Subcutaneous abdominal adipose tissue (tissue), 5 donors: ENCODE measurements at regions not wholly inside any gene's neighbourhood (a gene's known extent, or its start where the extent isn't known, plus 50 kb on each side); places are given as distances from the start of the nearest gene placed in this dataset.

Experiments
- H3K27ac ChIP-seq: one replicate; pipeline ENCODE4 v1.7.0; 2013; ENCODE audit warnings: low read depth, mild to moderate bottlenecking, inconsistent platforms, low read length, moderate library complexity
- H3K27me3 ChIP-seq, 5 donors: one replicate each; pipeline ENCODE4 v1.7.0; 2013; ENCODE audit warnings: low read length in 5 of 5, inconsistent platforms in 1 of 5; ENCODE audit not compliant: control insufficient read depth in 5 of 5, insufficient read depth in 4 of 5
- H3K36me3 ChIP-seq, 5 donors: one replicate each; pipeline ENCODE4 v1.7.0; 2013; ENCODE audit warnings: low read length in 5 of 5; ENCODE audit not compliant: control insufficient read depth in 5 of 5, insufficient read depth in 5 of 5
- H3K4me1 ChIP-seq, 5 donors: one replicate each; pipeline ENCODE4 v1.7.0; 2013; ENCODE audit warnings: low read length in 5 of 5, mild to moderate bottlenecking in 3 of 5, moderate library complexity in 1 of 5; ENCODE audit not compliant: control insufficient read depth in 5 of 5, insufficient read depth in 5 of 5
- H3K4me3 ChIP-seq, 5 donors: one replicate each; pipeline ENCODE4 v1.7.0; 2013; ENCODE audit warnings: low read length in 5 of 5, low read depth in 1 of 5
- H3K9ac ChIP-seq, 5 donors: one replicate each; pipeline ENCODE4 v1.7.0; 2013; ENCODE audit warnings: low read length in 5 of 5, mild to moderate bottlenecking in 4 of 5, moderate library complexity in 3 of 5
- H3K9me3 ChIP-seq, 5 donors: one replicate each; pipeline ENCODE4 v1.7.0; 2013; ENCODE audit warnings: low read length in 5 of 5; ENCODE audit not compliant: control insufficient read depth in 5 of 5
- donor health status: healthy.
- donor health status: healthy.
- donor health status: healthy.
- donor health status: healthy.
- donor health status: healthy.

DNA sequence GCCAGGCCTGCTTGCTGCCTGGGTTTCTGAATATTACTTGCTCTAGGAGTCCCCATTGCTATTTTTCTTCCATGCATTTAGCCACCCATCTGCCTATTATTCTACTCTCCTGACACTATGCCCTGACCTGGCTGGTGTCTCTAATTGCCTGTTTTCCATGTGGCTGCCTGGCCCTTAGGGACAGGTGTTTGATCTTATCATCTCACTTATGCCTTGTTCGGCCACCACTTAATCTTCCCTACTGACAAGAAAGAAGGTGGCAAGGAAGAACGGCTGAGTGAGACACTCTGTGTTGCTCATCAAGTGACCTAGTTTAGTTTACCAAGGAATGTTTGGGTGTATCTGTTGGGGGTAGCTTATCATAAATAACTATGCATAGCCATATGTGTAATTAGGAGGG is 50.4 kb upstream of the RAPH1 start:
- no peaks in the 10 kb centered on the region for H3K27me3 ChIP-seq
- no peaks in the 10 kb centered on the region for H3K36me3 ChIP-seq
- H3K4me1 ChIP-seq, result no peaks in the 10 kb centered on the region
- no peak overlapping the region for H3K27ac ChIP-seq
- no peak overlapping the region for H3K9ac ChIP-seq
- no peaks in the 10 kb centered on the region for H3K9me3 ChIP-seq
- no peak overlapping the region for H3K4me3 ChIP-seq

DNA sequence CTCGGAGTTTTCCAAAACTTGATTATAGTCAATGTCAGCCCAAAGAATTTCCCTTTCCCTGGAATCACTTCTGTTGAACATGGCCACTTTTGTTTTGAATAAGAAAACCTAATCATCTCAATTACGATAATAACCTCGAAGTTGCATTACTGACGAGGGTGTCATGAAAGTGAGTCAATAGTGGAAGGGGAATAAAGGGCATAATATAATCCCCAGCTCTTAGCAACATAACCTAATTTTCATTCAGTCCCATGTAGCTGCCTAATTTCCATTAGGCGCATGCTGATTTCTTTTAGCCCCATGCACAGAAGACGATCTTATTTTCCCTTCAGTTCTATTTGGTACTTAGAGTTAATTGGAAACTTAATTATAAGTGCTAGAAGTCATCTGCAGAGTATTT is 51.1 kb upstream of the RAPH1 start:
- H3K36me3 ChIP-seq, result no peaks in the 10 kb centered on the region
- H3K9ac ChIP-seq, result no peak overlapping the region
- no peak overlapping the region for H3K27ac ChIP-seq
- H3K27me3 ChIP-seq, result no peaks in the 10 kb centered on the region
- no peaks in the 10 kb centered on the region for H3K9me3 ChIP-seq
- H3K4me1 ChIP-seq, result no peaks in the 10 kb centered on the region
- H3K4me3 ChIP-seq, result no peak overlapping the region

DNA sequence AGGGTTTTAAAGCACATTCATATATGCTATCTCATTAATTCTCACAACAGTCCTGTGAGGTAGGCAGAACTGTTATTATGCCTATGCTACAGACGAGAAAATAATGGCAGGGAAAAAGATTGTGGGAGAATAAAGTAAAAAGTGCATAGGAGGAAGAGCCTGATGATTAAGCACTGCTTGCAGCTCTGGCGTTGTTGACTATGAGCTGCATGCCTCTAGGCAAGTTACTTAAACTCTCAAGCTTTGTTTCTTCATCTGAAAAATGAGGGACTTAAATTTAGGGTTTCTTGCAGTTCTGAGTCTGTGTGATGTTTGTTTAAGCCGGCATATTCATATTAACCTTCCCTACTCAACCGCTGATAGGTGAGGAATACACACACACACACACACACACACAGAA is 51.6 kb upstream of the RAPH1 start:
- Histone ChIP-seq H3K4me3 (no peak overlapping the region), H3K27ac (no peak overlapping the region), H3K9me3 (no peaks in the 10 kb centered on the region), H3K36me3 (no peaks in the 10 kb centered on the region), H3K27me3 (no peaks in the 10 kb centered on the region), H3K9ac (no peak overlapping the region), H3K4me1 (no peaks in the 10 kb centered on the region)

DNA sequence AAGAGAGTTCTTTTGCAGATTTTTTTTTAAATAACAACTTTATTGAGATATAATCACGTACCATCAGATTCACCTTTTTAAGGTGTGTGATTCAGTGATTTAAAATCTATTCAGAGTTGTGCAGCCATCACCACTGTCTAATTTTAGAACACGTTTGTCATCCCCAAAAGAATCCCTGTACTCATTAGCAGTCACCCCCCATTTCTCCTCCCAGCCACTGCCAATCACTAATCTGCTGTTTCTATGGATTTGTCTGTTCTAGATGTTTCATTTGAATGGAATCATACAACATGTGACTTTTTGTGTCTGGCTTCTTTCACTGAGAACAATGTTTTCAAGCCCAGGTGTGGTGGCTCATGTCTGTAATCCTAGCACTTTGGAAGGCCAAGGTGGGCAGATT is 55.4 kb upstream of the RAPH1 start:
- no peaks in the 10 kb centered on the region for H3K4me1 ChIP-seq
- H3K9ac ChIP-seq, result no peak overlapping the region
- no peak overlapping the region for H3K4me3 ChIP-seq
- H3K36me3 ChIP-seq, result no peaks in the 10 kb centered on the region
- H3K27me3 ChIP-seq, result no peaks in the 10 kb centered on the region
- no peak overlapping the region for H3K27ac ChIP-seq
- H3K9me3 ChIP-seq, result no peaks in the 10 kb centered on the region

DNA sequence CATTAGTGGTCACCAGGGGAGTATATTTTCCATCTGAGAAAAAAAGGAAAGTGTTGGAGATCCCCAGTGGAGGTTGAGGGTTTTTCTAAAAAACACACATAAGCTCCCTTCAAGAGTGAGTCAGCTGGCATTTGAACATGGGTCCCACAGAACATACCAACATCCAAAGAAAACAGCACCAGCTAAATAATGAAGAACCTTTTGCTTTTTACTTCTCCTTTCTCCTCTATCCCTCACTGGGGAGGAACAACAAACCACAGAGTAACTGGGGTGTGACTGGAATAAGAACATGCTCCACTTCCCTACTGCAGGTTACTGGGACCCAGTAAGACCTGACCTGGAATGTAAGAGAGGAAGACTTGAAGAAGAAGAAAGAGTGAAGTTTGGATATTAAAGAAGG is 56.5 kb upstream of the RAPH1 start:
- H3K4me1 ChIP-seq, result no peaks in the 10 kb centered on the region

DNA sequence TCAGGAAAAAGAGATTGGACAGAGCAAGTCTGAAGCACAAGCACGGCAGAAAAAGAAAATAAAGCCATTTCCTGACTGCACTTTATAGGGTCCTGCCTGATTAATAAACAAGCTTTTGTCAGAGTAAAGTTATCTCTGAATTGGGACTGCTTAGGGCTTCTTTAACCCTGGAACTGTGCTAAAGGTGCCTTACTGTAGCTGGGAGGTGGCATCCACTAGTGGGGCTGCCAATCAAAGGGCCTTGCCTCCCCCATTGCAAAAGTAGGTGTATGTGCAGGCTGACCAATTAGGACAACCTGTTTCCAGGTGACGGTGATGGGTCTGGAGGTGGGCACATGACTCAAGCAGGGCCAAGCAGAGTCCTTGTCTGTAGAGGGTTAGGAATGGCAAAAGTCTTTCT is 57.4 kb upstream of the RAPH1 start:
- no peaks in the 10 kb centered on the region for H3K36me3 ChIP-seq
- no peak overlapping the region for H3K4me3 ChIP-seq
- H3K4me1 ChIP-seq, result no peaks in the 10 kb centered on the region
- no peak overlapping the region for H3K27ac ChIP-seq
- no peaks in the 10 kb centered on the region for H3K9me3 ChIP-seq
- no peak overlapping the region for H3K9ac ChIP-seq
- no peaks in the 10 kb centered on the region for H3K27me3 ChIP-seq

More for the DNA sequence above, 56.5 kb upstream of the RAPH1 start:
- H3K9ac ChIP-seq, result no peak overlapping the region
- H3K27ac ChIP-seq, result no peak overlapping the region
- no peaks in the 10 kb centered on the region for H3K36me3 ChIP-seq
- no peaks in the 10 kb centered on the region for H3K27me3 ChIP-seq
- no peak overlapping the region for H3K4me3 ChIP-seq
- H3K9me3 ChIP-seq, result no peaks in the 10 kb centered on the region

DNA sequence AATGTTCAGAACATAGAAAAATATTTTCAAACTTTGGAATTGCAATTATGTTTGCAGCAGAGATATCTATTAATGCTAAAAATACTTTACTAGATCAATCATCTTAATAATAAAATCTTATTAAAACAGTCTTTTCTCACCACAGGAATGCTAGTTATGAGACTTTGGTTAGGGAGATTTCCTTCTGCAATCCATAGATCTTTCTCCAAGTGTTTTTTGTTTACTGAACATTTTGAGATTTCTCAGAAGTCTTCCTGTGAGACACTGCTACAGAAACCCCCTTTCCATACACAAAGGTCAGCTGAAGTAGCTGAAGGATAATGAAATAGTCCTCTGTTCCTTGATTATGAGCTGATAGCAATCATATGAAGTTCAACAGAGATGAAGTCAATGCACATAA is 59.4 kb upstream of the RAPH1 start:
- H3K36me3 ChIP-seq, result no peaks in the 10 kb centered on the region
- H3K27ac ChIP-seq, result no peak overlapping the region
- H3K27me3 ChIP-seq, result no peaks in the 10 kb centered on the region

DNA sequence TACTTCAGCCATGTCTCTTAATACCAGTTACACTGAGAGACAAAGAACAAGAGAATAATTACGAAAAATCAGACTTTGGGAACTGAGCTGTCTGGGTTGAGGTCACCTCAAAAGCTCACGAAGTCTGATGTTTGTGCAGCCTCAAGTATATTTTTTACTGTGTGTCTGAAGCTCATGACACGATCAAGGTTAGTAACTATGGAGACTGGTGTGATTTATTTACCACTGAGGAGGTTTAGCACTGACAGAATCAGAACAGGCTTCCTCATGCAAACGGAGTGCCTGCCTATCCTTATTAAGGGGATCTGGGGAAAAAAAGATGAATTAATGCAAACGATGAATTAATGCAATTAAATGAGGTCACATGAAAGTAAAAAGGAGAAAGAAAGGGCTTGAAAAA is 61.1 kb upstream of the RAPH1 start:
- Histone ChIP-seq H3K27me3 (no peaks in the 10 kb centered on the region), H3K27ac (no peak overlapping the region), H3K4me1 (no peaks in the 10 kb centered on the region), H3K4me3 (no peak overlapping the region), H3K9ac (no peak overlapping the region), H3K9me3 (no peaks in the 10 kb centered on the region), H3K36me3 (no peaks in the 10 kb centered on the region)

More for the DNA sequence above, 59.4 kb upstream of the RAPH1 start:
- Histone ChIP-seq H3K4me1 (no peaks in the 10 kb centered on the region), H3K9ac (no peak overlapping the region), H3K9me3 (no peaks in the 10 kb centered on the region), H3K4me3 (no peak overlapping the region)

DNA sequence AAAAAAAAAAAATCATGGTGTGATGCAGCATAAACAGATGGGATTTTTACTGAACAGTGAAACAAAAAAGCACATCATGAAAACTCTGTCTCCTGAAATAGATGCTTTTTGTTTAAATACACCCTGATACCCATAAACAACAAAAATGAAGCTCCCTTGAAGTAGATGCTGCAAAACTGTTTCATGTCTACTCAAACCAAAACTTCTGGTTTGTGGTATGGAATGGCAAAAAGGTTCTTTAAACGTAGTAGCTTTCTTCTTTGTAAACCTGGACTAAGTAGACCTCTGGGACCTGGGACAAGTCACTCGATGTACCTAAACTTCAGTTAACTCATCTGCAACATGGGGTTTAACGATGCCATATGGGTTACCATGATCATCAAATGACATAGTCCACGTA is 64.4 kb upstream of the RAPH1 start:
- Histone ChIP-seq H3K27me3 (no peaks in the 10 kb centered on the region), H3K9me3 (no peaks in the 10 kb centered on the region), H3K9ac (no peak overlapping the region), H3K4me1 (no peaks in the 10 kb centered on the region), H3K4me3 (no peak overlapping the region), H3K27ac (no peak overlapping the region), H3K36me3 (no peaks in the 10 kb centered on the region)

DNA sequence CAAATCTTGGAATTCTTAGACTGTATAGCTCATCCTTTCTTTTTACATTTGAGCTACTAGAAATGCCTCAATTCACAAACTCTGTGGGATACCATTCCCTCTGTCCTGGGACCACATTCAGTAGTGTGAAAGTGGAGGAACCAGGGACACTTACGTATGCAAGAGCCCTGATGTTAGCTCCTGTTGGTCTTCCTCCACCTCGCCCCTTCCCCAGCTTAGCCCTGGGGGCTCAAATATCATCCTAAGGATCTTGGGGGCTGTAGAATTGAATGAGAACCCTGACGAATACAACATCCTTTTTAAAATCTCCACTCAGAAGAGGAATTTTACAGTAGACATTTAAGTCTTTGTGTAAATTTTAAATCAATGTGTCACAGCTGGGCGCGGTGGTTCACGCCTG is 65.2 kb upstream of the RAPH1 start:
- Histone ChIP-seq H3K4me1 (peaks cover 0 to 4% (median 0%) of the 10 kb centered on the region in 5 donors), H3K36me3 (no peaks in the 10 kb centered on the region), H3K9me3 (no peaks in the 10 kb centered on the region), H3K27ac (no peak overlapping the region), H3K9ac (no peak overlapping the region), H3K4me3 (no peak overlapping the region), H3K27me3 (no peaks in the 10 kb centered on the region)
